PC-9 (cell line): ENCODE measurements at regions not wholly inside any gene's neighbourhood (a gene's known extent, or its start where the extent isn't known, plus 50 kb on each side); places are given as distances from the start of the nearest gene placed in this dataset.
A peak's percentile ranks its signal among the peaks of the same experiment; 100 is the strongest.

Experiments
- BruUV-seq: library from RNA; stranded (reverse); fragments of 400-500 nt; replicated peaks from 2 replicates; lab custom pipeline; 2021; lab: Mats Ljungman, UMichigan
- CTCF ChIA-PET: fragments of 300-600 bp; sonication (Branson Sonifier 250); formaldehyde crosslinking; loops from one replicate; lab custom pipeline; 2022; ENCODE audit warnings: antibody characterized with exemption; lab: Charles Lee
- POLR2A ChIA-PET: fragments of 300-600 bp; sonication (Branson Sonifier 250); formaldehyde crosslinking; loops from one replicate; lab custom pipeline; 2022; ENCODE audit warnings: antibody characterized with exemption; ENCODE audit not compliant: unreplicated experiment; lab: Charles Lee
- DNase-seq, 2 experiments: peaks; one replicate each; pipeline versions ENCODE4 v3.0.0 to v3.0.0-alpha.2; 2015 to 2022; ENCODE audit warnings: mixed read lengths in 1 of 2
- H2AFZ ChIP-seq: fragments of 200-600 bp; sonication (generic); 2 replicates; pipeline ENCODE4 v1.8.1; 2017; ENCODE audit warnings: antibody characterized with exemption
- H3F3A ChIP-seq: fragments of 200-600 bp; sonication (generic); 2 replicates; pipeline ENCODE4 v1.8.1; 2017; ENCODE audit warnings: antibody characterized with exemption, mild to moderate bottlenecking, low read depth; ENCODE audit not compliant: insufficient read depth
- H3K27ac ChIP-seq: fragments of 200-600 bp; sonication (generic); 2 replicates; pipeline ENCODE4 v1.6.1; 2016; ENCODE audit warnings: mixed run types
- H3K27me3 ChIP-seq: fragments of 200-600 bp; sonication (generic); 2 replicates; pipeline ENCODE4 v1.6.1; 2016; ENCODE audit warnings: low read depth, mixed run types; ENCODE audit not compliant: insufficient read depth
- H3K36me3 ChIP-seq: fragments of 200-600 bp; sonication (generic); 2 replicates; pipeline ENCODE4 v1.6.1; 2016; ENCODE audit warnings: low read depth, mixed run types
- H3K4me1 ChIP-seq: fragments of 200-600 bp; sonication (generic); replicated peaks from 2 replicates; pipeline ENCODE4 v1.6.1; 2016; ENCODE audit warnings: mixed run types; ENCODE audit not compliant: insufficient read depth
- H3K4me2 ChIP-seq: fragments of 200-600 bp; sonication (generic); 2 replicates; pipeline ENCODE4 v1.6.1; 2017; ENCODE audit warnings: mixed run types
- H3K4me3 ChIP-seq: fragments of 200-600 bp; sonication (generic); 2 replicates; pipeline ENCODE4 v1.6.1; 2016; ENCODE audit warnings: mixed run types
- H3K79me2 ChIP-seq: fragments of 200-600 bp; sonication (generic); 2 replicates; pipeline ENCODE4 v1.6.1; 2017; ENCODE audit warnings: low read depth, mixed run types
- H3K9me2 ChIP-seq: fragments of 200-600 bp; sonication (generic); 2 replicates; pipeline ENCODE4 v1.8.1; 2017; ENCODE audit warnings: mild to moderate bottlenecking; ENCODE audit not compliant: insufficient read depth
- H3K9me3 ChIP-seq: fragments of 200-600 bp; sonication (generic); 2 replicates; pipeline ENCODE4 v1.8.1; 2016; ENCODE audit warnings: low read depth; ENCODE audit not compliant: insufficient read depth
- H4K20me1 ChIP-seq: fragments of 200-600 bp; sonication (generic); 2 replicates; pipeline ENCODE4 v1.8.1; 2017; ENCODE audit not compliant: insufficient read depth
- EZH2 ChIP-seq: fragments of 200-600 bp; sonication (generic); IDR thresholded peaks from 2 replicates; pipeline ENCODE4 v1.8.0; 2017; ENCODE audit warnings: antibody characterized with exemption, low read depth
- intact Hi-C: fragments of 100-400 bp; cut with micrococcal nuclease; formaldehyde crosslinking; loops from one replicate; pipeline ENCODE4 v1.10.0; 2022; ENCODE audit not compliant: unreplicated experiment
- TF ChIP-seq, protein P1 (sequence below): fragments of 200-600 bp; sonication (generic); conservative IDR thresholded peaks from 2 replicates; pipeline ENCODE4 v1.6.1; 2017; ENCODE audit warnings: mixed run types, antibody characterized with exemption, mild to moderate bottlenecking, moderate library complexity

- ChIA-PET CTCF (no interaction called here), POLR2A (no interaction called here)
- Histone ChIP-seq H2AFZ (no peak overlapping the region), H3F3A (no peaks in the 10 kb centered on the region), H3K9me3 (no peaks in the 10 kb centered on the region), H3K9me2 (no peaks in the 10 kb centered on the region), H3K27ac (no peak overlapping the region), H3K4me2 (no peak overlapping the region), H3K4me1 (no peaks in the 10 kb centered on the region), H3K4me3 (no peak overlapping the region), H4K20me1 (no peaks in the 10 kb centered on the region), H3K27me3 (peaks cover 99% of the 10 kb centered on the region), H3K36me3 (no peaks in the 10 kb centered on the region), H3K79me2 (no peaks in the 10 kb centered on the region)
- no peak for DNase-seq
- no TSS peak for BruUV-seq
- intact Hi-C loops: no loop called here
- no peak for TF ChIP-seq EZH2
- TF ChIP-seq, protein P1, sequence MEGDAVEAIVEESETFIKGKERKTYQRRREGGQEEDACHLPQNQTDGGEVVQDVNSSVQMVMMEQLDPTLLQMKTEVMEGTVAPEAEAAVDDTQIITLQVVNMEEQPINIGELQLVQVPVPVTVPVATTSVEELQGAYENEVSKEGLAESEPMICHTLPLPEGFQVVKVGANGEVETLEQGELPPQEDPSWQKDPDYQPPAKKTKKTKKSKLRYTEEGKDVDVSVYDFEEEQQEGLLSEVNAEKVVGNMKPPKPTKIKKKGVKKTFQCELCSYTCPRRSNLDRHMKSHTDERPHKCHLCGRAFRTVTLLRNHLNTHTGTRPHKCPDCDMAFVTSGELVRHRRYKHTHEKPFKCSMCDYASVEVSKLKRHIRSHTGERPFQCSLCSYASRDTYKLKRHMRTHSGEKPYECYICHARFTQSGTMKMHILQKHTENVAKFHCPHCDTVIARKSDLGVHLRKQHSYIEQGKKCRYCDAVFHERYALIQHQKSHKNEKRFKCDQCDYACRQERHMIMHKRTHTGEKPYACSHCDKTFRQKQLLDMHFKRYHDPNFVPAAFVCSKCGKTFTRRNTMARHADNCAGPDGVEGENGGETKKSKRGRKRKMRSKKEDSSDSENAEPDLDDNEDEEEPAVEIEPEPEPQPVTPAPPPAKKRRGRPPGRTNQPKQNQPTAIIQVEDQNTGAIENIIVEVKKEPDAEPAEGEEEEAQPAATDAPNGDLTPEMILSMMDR: no peak
These were observed 133.5 kb downstream of the ASB1 start for GRCh38 chr2:238560234-238560633.

- no peaks in the 10 kb centered on the region for H3K9me2 ChIP-seq
- H3K79me2 ChIP-seq: no peaks in the 10 kb centered on the region
- no peaks in the 10 kb centered on the region for H3K4me1 ChIP-seq
- no peaks in the 10 kb centered on the region for H3K9me3 ChIP-seq
- no peak overlapping the region for H3K4me2 ChIP-seq
- intact Hi-C loops: no loop called here
- no TSS peak for BruUV-seq
- DNase-seq: peak in 1 of 2 experiments; percentile 50
- POLR2A ChIA-PET: no interaction called here
- H3K27me3 ChIP-seq: peaks cover 99% of the 10 kb centered on the region
- H3K36me3 ChIP-seq: no peaks in the 10 kb centered on the region
- H3K27ac ChIP-seq: no peak overlapping the region
- no peak for TF ChIP-seq EZH2
- TF ChIP-seq, protein P1: no peak
- H4K20me1 ChIP-seq: no peaks in the 10 kb centered on the region
- CTCF ChIA-PET: no interaction called here
- no peak overlapping the region for H2AFZ ChIP-seq
- no peaks in the 10 kb centered on the region for H3F3A ChIP-seq
- no peak overlapping the region for H3K4me3 ChIP-seq
These were observed 134.5 kb downstream of the ASB1 start for GRCh38 chr2:238561230-238561629.

GRCh38 chr2:238562446-238562845 is 135.7 kb downstream of the ASB1 start:
- Histone ChIP-seq H3K4me1 (no peaks in the 10 kb centered on the region), H3K27ac (no peak overlapping the region), H2AFZ (no peak overlapping the region), H4K20me1 (no peaks in the 10 kb centered on the region), H3K79me2 (no peaks in the 10 kb centered on the region), H3K9me3 (no peaks in the 10 kb centered on the region), H3F3A (no peaks in the 10 kb centered on the region), H3K4me2 (no peak overlapping the region), H3K4me3 (no peak overlapping the region), H3K36me3 (no peaks in the 10 kb centered on the region), H3K9me2 (no peaks in the 10 kb centered on the region), H3K27me3 (peaks cover 99% of the 10 kb centered on the region)
- POLR2A ChIA-PET: interaction anchor here (0.6 kb wide), 1 partner anchor 180 kb away, joined by 3 read pairs; no protein-coding TSS in a partner anchor
- BruUV-seq: no TSS peak
- DNase-seq: no peak
- intact Hi-C loops: no loop called here
- TF ChIP-seq, protein P1: no peak
- no peak for TF ChIP-seq EZH2
- CTCF ChIA-PET: no interaction called here
